Upper lobe of right lung (tissue), 1 donor: ENCODE measurements at regions not wholly inside any gene's neighbourhood (a gene's known extent, or its start where the extent isn't known, plus 50 kb on each side); places are given as distances from the start of the nearest gene placed in this dataset.

ENCODE experiments used
- ATAC-seq: fragments of 200-7000 bp; cut with Tn5 transposase; one replicate; pipeline ENCODE4 v1.9.1; 2020; ENCODE audit warnings: mild to moderate bottlenecking, moderate library complexity
- DNase-seq: peaks from one replicate; pipeline ENCODE4 v3.0.0-alpha.2; 2020
- H3K27ac ChIP-seq: fragments of 200-600 bp; one replicate; pipeline ENCODE4 v1.8.0; 2022
- H3K27me3 ChIP-seq: fragments of 200-600 bp; one replicate; pipeline ENCODE4 v1.8.0; 2022; ENCODE audit warnings: mild to moderate bottlenecking
- H3K36me3 ChIP-seq: fragments of 200-600 bp; one replicate; pipeline ENCODE4 v1.8.0; 2022
- H3K4me1 ChIP-seq: fragments of 200-600 bp; one replicate; pipeline ENCODE4 v1.8.0; 2022
- H3K4me3 ChIP-seq: fragments of 200-600 bp; one replicate; pipeline ENCODE4 v1.8.0; 2022; ENCODE audit warnings: mild to moderate bottlenecking
- H3K9me3 ChIP-seq: fragments of 200-600 bp; one replicate; pipeline ENCODE4 v1.8.0; 2022
- CTCF ChIP-seq: fragments of 200-600 bp; IDR thresholded peaks from one replicate; pipeline ENCODE4 v1.8.0; 2022; ENCODE audit warnings: antibody characterized with exemption
- intact Hi-C: fragments of 100-400 bp; cut with DNase I; formaldehyde crosslinking; loops from one replicate; pipeline ENCODE4 v1.11.0; 2022
- donor health status: DM: no; HTN: yes; CAD: no; lungs with severe emphysema.

GRCh38 chr10:53127686-53128085 is 355.1 kb upstream of the MBL2 start:
- Histone ChIP-seq H3K27me3 (no peaks in the 10 kb centered on the region), H3K4me3 (no peak overlapping the region), H3K9me3 (no peaks in the 10 kb centered on the region), H3K4me1 (no peaks in the 10 kb centered on the region), H3K36me3 (no peaks in the 10 kb centered on the region), H3K27ac (no peak overlapping the region)
- intact Hi-C loops, result no loop called here
- no peak for TF ChIP-seq CTCF
- ATAC-seq (no peak), DNase-seq (no peak)

GRCh38 chr10:53123311-53123710 is 350.7 kb upstream of the MBL2 start:
- Histone ChIP-seq H3K4me1 (no peaks in the 10 kb centered on the region), H3K27ac (no peak overlapping the region), H3K4me3 (no peak overlapping the region), H3K36me3 (no peaks in the 10 kb centered on the region), H3K27me3 (no peaks in the 10 kb centered on the region), H3K9me3 (no peaks in the 10 kb centered on the region)
- no peak for TF ChIP-seq CTCF
- intact Hi-C loops, result no loop called here
- DNase-seq (no peak), ATAC-seq (no peak)

- Histone ChIP-seq H3K27ac (no peak overlapping the region), H3K4me1 (no peaks in the 10 kb centered on the region), H3K27me3 (no peaks in the 10 kb centered on the region), H3K9me3 (no peaks in the 10 kb centered on the region), H3K4me3 (no peak overlapping the region), H3K36me3 (no peaks in the 10 kb centered on the region)
- intact Hi-C loops, result no loop called here
- DNase-seq (no peak), ATAC-seq (no peak)
- TF ChIP-seq CTCF, result no peak
Observed at GRCh38 chr10:53122281-53122680, 349.7 kb upstream of the MBL2 start.

- no peak for TF ChIP-seq CTCF
- H3K27me3 ChIP-seq, result no peaks in the 10 kb centered on the region
- no peak overlapping the region for H3K27ac ChIP-seq
- intact Hi-C loops, result no loop called here
- no peaks in the 10 kb centered on the region for H3K9me3 ChIP-seq
- no peaks in the 10 kb centered on the region for H3K36me3 ChIP-seq
- H3K4me3 ChIP-seq, result no peak overlapping the region
- DNase-seq (no peak), ATAC-seq (no peak)
- no peaks in the 10 kb centered on the region for H3K4me1 ChIP-seq
Observed at GRCh38 chr10:53115660-53116059, 343.1 kb upstream of the MBL2 start.

GRCh38 chr10:53111529-53111928 is 338.9 kb upstream of the MBL2 start:
- Histone ChIP-seq H3K4me3 (no peak overlapping the region), H3K9me3 (no peaks in the 10 kb centered on the region), H3K4me1 (no peaks in the 10 kb centered on the region), H3K27ac (no peak overlapping the region), H3K27me3 (no peaks in the 10 kb centered on the region), H3K36me3 (no peaks in the 10 kb centered on the region)
- intact Hi-C loops, result no loop called here
- no peak for TF ChIP-seq CTCF
- no peak for ATAC-seq
- no peak for DNase-seq

GRCh38 chr10:53109320-53109719 is 336.7 kb upstream of the MBL2 start:
- ATAC-seq (no peak), DNase-seq (no peak)
- TF ChIP-seq CTCF, result no peak
- Histone ChIP-seq H3K27ac (no peak overlapping the region), H3K4me3 (no peak overlapping the region), H3K27me3 (no peaks in the 10 kb centered on the region), H3K9me3 (no peaks in the 10 kb centered on the region), H3K36me3 (no peaks in the 10 kb centered on the region), H3K4me1 (no peaks in the 10 kb centered on the region)
- intact Hi-C loops, result no loop called here
